CD4-positive, alpha-beta T cell (primary cell): ENCODE measurements at regions not wholly inside any gene's neighbourhood (a gene's known extent, or its start where the extent isn't known, plus 50 kb on each side); places are given as distances from the start of the nearest gene placed in this dataset.

Experiments
- ATAC-seq: fragments of 200-7000 bp; cut with Tn5 transposase; one replicate; pipeline ENCODE4 v1.10.0; 2022; ENCODE audit warnings: mild to moderate bottlenecking; ENCODE audit not compliant: poor library complexity
- CTCF ChIA-PET: fragments of 350-600 bp; sonication (Branson Sonifier 250); formaldehyde crosslinking; loops from one replicate; lab custom pipeline; 2021; ENCODE audit warnings: antibody characterized with exemption, inconsistent platforms; lab: Charles Lee
- POLR2A ChIA-PET: fragments of 350-600 bp; sonication (Branson Sonifier 250); formaldehyde crosslinking; loops from one replicate; lab custom pipeline; 2021; ENCODE audit warnings: antibody characterized with exemption, inconsistent platforms; lab: Charles Lee
- DNase-seq, 14 experiments: peaks; one replicate each; pipeline ENCODE4 v3.0.0-alpha.2; 2013 to 2020; ENCODE audit warnings: mixed read lengths in 2 of 14
- H3K27ac ChIP-seq, 2 donors: one replicate each; pipeline versions ENCODE4 v1.5.1 to v1.7.0; 2013; ENCODE audit warnings: low read length in 2 of 2, low read depth in 1 of 2, mild to moderate bottlenecking in 1 of 2
- H3K27me3 ChIP-seq, 2 experiments: 1 replicate in 1 of 2; 2 replicates in 1 of 2; pipeline versions ENCODE4 v1.6.1 to v1.7.0; 2013; ENCODE audit warnings: low read length in 2 of 2, control low read depth in 1 of 2, mild to moderate bottlenecking in 1 of 2, moderate library complexity in 1 of 2; ENCODE audit not compliant: insufficient read depth in 2 of 2, control insufficient read depth in 1 of 2
- H3K36me3 ChIP-seq: one replicate; pipeline ENCODE4 v1.6.1; 2013; ENCODE audit warnings: low read length, control low read depth; ENCODE audit not compliant: insufficient read depth
- H3K4me1 ChIP-seq: one replicate; pipeline ENCODE4 v1.6.1; 2013; ENCODE audit warnings: low read length, control low read depth; ENCODE audit not compliant: insufficient read depth
- H3K4me3 ChIP-seq: one replicate; pipeline ENCODE4 v1.5.1; 2013; ENCODE audit warnings: mild to moderate bottlenecking, low read length, moderate library complexity
- H3K9me3 ChIP-seq, 2 experiments: 1 replicate in 1 of 2; 2 replicates in 1 of 2; pipeline versions ENCODE4 v1.6.1 to v1.7.0; 2013; ENCODE audit warnings: low read length in 2 of 2, mild to moderate bottlenecking in 2 of 2, control low read depth in 1 of 2, moderate library complexity in 1 of 2; ENCODE audit not compliant: control insufficient read depth in 1 of 2, insufficient read depth in 1 of 2
- H3K27ac Mint-ChIP-seq: one replicate; pipeline ENCODE4 v1.8.0; 2020; ENCODE audit warnings: mixed read lengths
- H3K27me3 Mint-ChIP-seq: one replicate; pipeline ENCODE4 v1.8.0; 2021; ENCODE audit warnings: mixed read lengths
- H3K36me3 Mint-ChIP-seq: one replicate; pipeline ENCODE4 v1.8.0; 2021; ENCODE audit warnings: low read depth, mixed read lengths
- H3K4me1 Mint-ChIP-seq: one replicate; pipeline ENCODE4 v1.8.0; 2021; ENCODE audit warnings: low read depth, mixed read lengths
- H3K4me3 Mint-ChIP-seq: one replicate; pipeline ENCODE4 v1.8.0; 2020; ENCODE audit warnings: mild to moderate bottlenecking, mixed read lengths
- H3K9me3 Mint-ChIP-seq: one replicate; pipeline ENCODE4 v1.8.0; 2020; ENCODE audit warnings: mixed read lengths
- intact Hi-C, 2 experiments: fragments of 100-400 bp; cut with DNase I in 1 of 2; cut with micrococcal nuclease in 1 of 2; formaldehyde crosslinking; loops; one replicate each; pipeline versions ENCODE4 v1.15.1 to v1.9.0; 2023 to 2025; cut with DNase I, micrococcal nuclease
- TF ChIP-seq, protein P1 (sequence below): fragments of 200-600 bp; IDR thresholded peaks from one replicate; pipeline ENCODE4 v1.8.0; 2022; ENCODE audit warnings: antibody characterized with exemption, mild to moderate bottlenecking

DNA sequence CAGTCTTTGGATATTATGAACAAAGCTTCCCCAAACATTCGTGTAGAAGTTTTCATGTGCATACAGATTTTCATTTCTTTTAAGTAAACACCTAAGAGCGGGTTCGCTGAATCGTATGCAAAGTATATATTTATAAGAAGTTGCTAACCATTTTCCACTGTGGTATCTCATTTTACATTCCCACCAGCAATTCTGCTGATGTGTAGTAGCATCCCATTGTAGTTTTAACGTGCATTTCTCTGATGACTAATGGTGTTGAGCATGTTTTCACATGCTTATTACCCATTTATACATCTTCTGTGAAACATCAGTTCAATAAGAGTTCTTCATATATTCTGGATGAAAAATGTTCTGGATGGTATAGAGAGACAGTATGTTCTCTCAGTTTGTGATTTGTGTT is 97.4 kb downstream of the IYD start:
- peaks cover 4% of the 10 kb centered on the region for H3K27me3 Mint-ChIP-seq
- Histone ChIP-seq H3K36me3 (no peaks in the 10 kb centered on the region), H3K4me3 (no peak overlapping the region), H3K9me3 (no peaks in the 10 kb centered on the region), H3K4me1 (no peaks in the 10 kb centered on the region), H3K27me3 (no peaks in the 10 kb centered on the region), H3K27ac (no peak overlapping the region)
- no peak for ATAC-seq
- ChIA-PET POLR2A (no interaction called here), CTCF (interaction anchor here (1.2 kb wide), 1 partner anchor 20 kb away, joined by 3 read pairs; no protein-coding TSS in a partner anchor)
- H3K27ac Mint-ChIP-seq, result no peak overlapping the region
- no peaks in the 10 kb centered on the region for H3K9me3 Mint-ChIP-seq
- DNase-seq, result no peak
- H3K4me1 Mint-ChIP-seq, result no peaks in the 10 kb centered on the region
- intact Hi-C loops, result no loop called here
- no peaks in the 10 kb centered on the region for H3K36me3 Mint-ChIP-seq
- no peak overlapping the region for H3K4me3 Mint-ChIP-seq
- TF ChIP-seq, protein P1, sequence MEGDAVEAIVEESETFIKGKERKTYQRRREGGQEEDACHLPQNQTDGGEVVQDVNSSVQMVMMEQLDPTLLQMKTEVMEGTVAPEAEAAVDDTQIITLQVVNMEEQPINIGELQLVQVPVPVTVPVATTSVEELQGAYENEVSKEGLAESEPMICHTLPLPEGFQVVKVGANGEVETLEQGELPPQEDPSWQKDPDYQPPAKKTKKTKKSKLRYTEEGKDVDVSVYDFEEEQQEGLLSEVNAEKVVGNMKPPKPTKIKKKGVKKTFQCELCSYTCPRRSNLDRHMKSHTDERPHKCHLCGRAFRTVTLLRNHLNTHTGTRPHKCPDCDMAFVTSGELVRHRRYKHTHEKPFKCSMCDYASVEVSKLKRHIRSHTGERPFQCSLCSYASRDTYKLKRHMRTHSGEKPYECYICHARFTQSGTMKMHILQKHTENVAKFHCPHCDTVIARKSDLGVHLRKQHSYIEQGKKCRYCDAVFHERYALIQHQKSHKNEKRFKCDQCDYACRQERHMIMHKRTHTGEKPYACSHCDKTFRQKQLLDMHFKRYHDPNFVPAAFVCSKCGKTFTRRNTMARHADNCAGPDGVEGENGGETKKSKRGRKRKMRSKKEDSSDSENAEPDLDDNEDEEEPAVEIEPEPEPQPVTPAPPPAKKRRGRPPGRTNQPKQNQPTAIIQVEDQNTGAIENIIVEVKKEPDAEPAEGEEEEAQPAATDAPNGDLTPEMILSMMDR, result no peak

DNA sequence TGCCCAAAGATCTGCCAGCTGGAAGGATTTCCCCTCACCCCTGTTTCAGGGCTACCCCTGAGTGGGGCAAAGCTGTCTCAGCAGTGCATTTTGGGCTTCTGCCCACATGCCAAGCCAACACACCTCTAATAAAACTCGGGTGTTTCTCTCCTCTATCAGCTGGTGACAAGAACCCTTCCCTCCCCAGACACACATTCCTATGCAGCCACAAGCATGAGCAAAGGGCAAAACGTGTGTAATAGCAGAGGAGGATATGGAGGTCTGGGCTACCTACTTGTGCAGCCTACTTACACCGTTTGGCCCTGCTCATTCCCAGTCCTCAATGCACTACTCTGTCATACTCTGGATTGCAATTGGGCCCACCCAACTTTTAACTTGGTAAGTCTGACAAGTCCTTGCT is 101.3 kb downstream of the IYD start:
- Histone ChIP-seq H3K27me3 (no peaks in the 10 kb centered on the region), H3K4me3 (no peak overlapping the region), H3K36me3 (no peaks in the 10 kb centered on the region), H3K4me1 (no peaks in the 10 kb centered on the region), H3K27ac (no peak overlapping the region), H3K9me3 (no peaks in the 10 kb centered on the region)
- intact Hi-C loops, result no loop called here
- Mint-ChIP-seq H3K27me3 (peaks cover 12% of the 10 kb centered on the region), H3K9me3 (no peaks in the 10 kb centered on the region), H3K4me3 (no peak overlapping the region), H3K27ac (no peak overlapping the region), H3K36me3 (no peaks in the 10 kb centered on the region), H3K4me1 (no peaks in the 10 kb centered on the region)
- CTCF ChIA-PET, result no interaction called here
- POLR2A ChIA-PET, result no interaction called here
- DNase-seq (no peak), ATAC-seq (no peak)
- TF ChIP-seq, protein P1, result no peak

DNA sequence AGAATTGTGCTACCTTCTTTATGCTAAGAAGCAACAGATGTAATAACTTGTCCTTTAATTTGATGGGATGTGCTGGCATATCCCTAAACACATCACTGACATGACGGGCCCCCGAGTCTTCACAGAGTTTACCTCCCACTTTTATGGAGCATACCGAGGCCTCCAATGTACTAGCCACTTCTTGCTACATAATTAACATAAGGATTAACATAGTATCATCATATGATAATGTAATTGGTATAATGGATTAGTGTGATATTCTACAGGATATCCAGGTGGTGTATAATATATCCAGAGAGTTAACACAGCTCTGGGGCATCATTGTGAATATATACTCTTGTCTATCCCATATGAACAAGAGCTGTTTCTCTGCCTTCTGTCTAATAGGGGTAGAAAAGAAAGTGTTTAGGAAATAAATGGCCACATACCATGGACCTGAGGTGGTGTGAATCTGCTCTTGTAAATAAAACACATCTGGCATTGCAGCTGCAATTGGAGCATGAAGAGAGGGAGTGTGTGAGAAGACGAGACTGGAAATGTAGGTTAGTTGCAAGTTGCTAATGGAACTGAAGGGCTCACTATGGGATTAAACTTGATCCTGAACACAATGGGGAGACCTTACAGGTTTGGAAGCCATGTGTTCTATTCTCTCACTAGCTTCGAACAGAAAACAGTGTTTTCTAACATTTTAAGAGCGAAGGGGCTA is 102.3 kb downstream of the IYD start:
- no peaks in the 10 kb centered on the region for H3K36me3 Mint-ChIP-seq
- H3K9me3 Mint-ChIP-seq, result no peaks in the 10 kb centered on the region
- Histone ChIP-seq H3K9me3 (no peaks in the 10 kb centered on the region), H3K4me1 (no peaks in the 10 kb centered on the region), H3K36me3 (no peaks in the 10 kb centered on the region), H3K27ac (no peak overlapping the region), H3K27me3 (no peaks in the 10 kb centered on the region), H3K4me3 (no peak overlapping the region)
- H3K27ac Mint-ChIP-seq, result no peak overlapping the region
- intact Hi-C loops, result no loop called here
- H3K4me3 Mint-ChIP-seq, result no peak overlapping the region
- ChIA-PET CTCF (no interaction called here), POLR2A (no interaction called here)
- ATAC-seq (no peak), DNase-seq (no peak)
- H3K27me3 Mint-ChIP-seq, result peaks cover 12% of the 10 kb centered on the region
- TF ChIP-seq, protein P1, result no peak
- H3K4me1 Mint-ChIP-seq, result no peaks in the 10 kb centered on the region
